ENCODE measurements at regions not wholly inside any gene's neighbourhood (a gene's known extent, or its start where the extent isn't known, plus 50 kb on each side); places are given as distances from the start of the nearest gene placed in this dataset.
"Not testable (repeated sequence)": the region's sequence is repeated elsewhere in the genome, so short reads cannot be mapped to it uniquely, and the experiment has no call there.

DNA sequence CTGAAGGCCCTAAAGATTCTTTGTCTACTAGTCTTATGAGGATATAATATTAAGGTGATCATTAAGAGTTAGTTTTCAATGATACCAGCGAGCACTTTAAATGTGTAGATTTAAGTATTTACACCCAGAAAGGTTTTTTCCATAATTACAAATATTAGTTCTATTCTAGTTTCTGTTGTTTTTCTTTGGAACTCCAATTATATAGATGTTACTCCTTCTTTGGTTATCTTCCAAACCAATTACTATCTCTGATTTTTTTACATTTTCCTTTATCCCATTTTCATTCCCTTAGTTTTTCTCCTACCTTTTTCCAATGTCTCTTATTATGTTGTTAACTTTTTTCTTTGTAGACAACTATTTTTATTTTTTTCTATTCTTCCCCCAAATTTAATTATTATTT is 355.1 kb downstream of the KCNN2 start:
- Histone ChIP-seq H3K27ac (ENCODE audit: low read depth, low read length) (no peak overlapping the region), H3K4me3 (replicated peaks in 1 of 2; ENCODE audit: low read depth in 1 of 2, low read length in 2 of 2) (no peak overlapping the region), H3K79me2 (ENCODE audit: insufficient read depth, low read length) (no peaks in the 10 kb centered on the region), H3K9ac (ENCODE audit: low read length) (no peak overlapping the region), H3K36me3 (ENCODE audit: control insufficient read depth in 1 of 2, insufficient read depth in 2 of 2, low read length in 2 of 2) (no peaks in the 10 kb centered on the region), H2AFZ (ENCODE audit: low read depth, low read length, poor library complexity, severe bottlenecking) (no peak overlapping the region), H4K20me1 (ENCODE audit: insufficient read depth) (no peaks in the 10 kb centered on the region), H3K9me3 (ENCODE audit: control insufficient read depth in 1 of 2, insufficient read depth in 1 of 2, low read depth in 1 of 2, low read length in 2 of 2) (no peaks in the 10 kb centered on the region), H3K27me3 (ENCODE audit: insufficient read depth, low read length) (no peaks in the 10 kb centered on the region), H3K4me2 (ENCODE audit: low read length) (no peak overlapping the region), H3K9me2 (ENCODE audit: insufficient read depth) (no peaks in the 10 kb centered on the region), H3K4me1 (ENCODE audit: control insufficient read depth in 1 of 2, insufficient read depth in 2 of 2, low read length in 2 of 2) (no peaks in the 10 kb centered on the region)
- DNase-seq (ENCODE audit: low read depth, low spot score) (no peak), ATAC-seq (no peak)
- ChIA-PET POLR2A (no interaction called here), CTCF (no interaction called here), RAD21 (ENCODE audit: low non-redundant PET in 1 of 2, low total read pairs in 2 of 2, uncharacterized antibody in 2 of 2, unreplicated experiment in 2 of 2) (no interaction called here)
- intact Hi-C loops (cut with micrococcal nuclease): no loop called here
- BruUV-seq (replicated peaks): no TSS peak
- no peak for TF ChIP-seq JUND (IDR thresholded peaks at IDR 0.05)
- TF ChIP-seq ELF1 (IDR thresholded peaks at IDR 0.05; ENCODE audit: borderline replicate concordance, low read depth): no peak
- no peak for TF ChIP-seq RAD21 (IDR thresholded peaks at IDR 0.05; ENCODE audit: low read depth)
- TF ChIP-seq CEBPB (IDR thresholded peaks at IDR 0.05; ENCODE audit: low read depth): no peak

- BruUV-seq (replicated peaks); CTCF ChIA-PET: not testable (repeated sequence)
Observed at GRCh38 chr5:114704225-114704893, 342.5 kb downstream of the KCNN2 start.

More at GRCh38 chr5:114704225-114704893, 342.5 kb downstream of the KCNN2 start:
- POLR2A ChIA-PET; H3K9me2 ChIP-seq (ENCODE audit: insufficient read depth); H2AFZ ChIP-seq (ENCODE audit: low read depth, low read length, poor library complexity, severe bottlenecking); H3K27me3 ChIP-seq (ENCODE audit: insufficient read depth, low read length); H3K4me1 ChIP-seq (ENCODE audit: control insufficient read depth in 1 of 2, insufficient read depth in 2 of 2, low read length in 2 of 2); H3K79me2 ChIP-seq (ENCODE audit: insufficient read depth, low read length); H3K4me3 ChIP-seq (replicated peaks in 1 of 2; ENCODE audit: low read depth in 1 of 2, low read length in 2 of 2); H3K9me3 ChIP-seq (ENCODE audit: control insufficient read depth in 1 of 2, insufficient read depth in 1 of 2, low read depth in 1 of 2, low read length in 2 of 2); H3K36me3 ChIP-seq (ENCODE audit: control insufficient read depth in 1 of 2, insufficient read depth in 2 of 2, low read length in 2 of 2); ATAC-seq; H3K9ac ChIP-seq (ENCODE audit: low read length); RAD21 ChIA-PET (ENCODE audit: low non-redundant PET in 1 of 2, low total read pairs in 2 of 2, uncharacterized antibody in 2 of 2, unreplicated experiment in 2 of 2); H4K20me1 ChIP-seq (ENCODE audit: insufficient read depth); H3K27ac ChIP-seq (ENCODE audit: low read depth, low read length); intact Hi-C loops (cut with micrococcal nuclease); DNase-seq (ENCODE audit: low read depth, low spot score); H3K4me2 ChIP-seq (ENCODE audit: low read length): not testable (repeated sequence)
